ENCODE measurements at regions not wholly inside any gene's neighbourhood (a gene's known extent, or its start where the extent isn't known, plus 50 kb on each side); places are given as distances from the start of the nearest gene placed in this dataset.
"Not testable (repeated sequence)": the region's sequence is repeated elsewhere in the genome, so short reads cannot be mapped to it uniquely, and the experiment has no call there.

DNA sequence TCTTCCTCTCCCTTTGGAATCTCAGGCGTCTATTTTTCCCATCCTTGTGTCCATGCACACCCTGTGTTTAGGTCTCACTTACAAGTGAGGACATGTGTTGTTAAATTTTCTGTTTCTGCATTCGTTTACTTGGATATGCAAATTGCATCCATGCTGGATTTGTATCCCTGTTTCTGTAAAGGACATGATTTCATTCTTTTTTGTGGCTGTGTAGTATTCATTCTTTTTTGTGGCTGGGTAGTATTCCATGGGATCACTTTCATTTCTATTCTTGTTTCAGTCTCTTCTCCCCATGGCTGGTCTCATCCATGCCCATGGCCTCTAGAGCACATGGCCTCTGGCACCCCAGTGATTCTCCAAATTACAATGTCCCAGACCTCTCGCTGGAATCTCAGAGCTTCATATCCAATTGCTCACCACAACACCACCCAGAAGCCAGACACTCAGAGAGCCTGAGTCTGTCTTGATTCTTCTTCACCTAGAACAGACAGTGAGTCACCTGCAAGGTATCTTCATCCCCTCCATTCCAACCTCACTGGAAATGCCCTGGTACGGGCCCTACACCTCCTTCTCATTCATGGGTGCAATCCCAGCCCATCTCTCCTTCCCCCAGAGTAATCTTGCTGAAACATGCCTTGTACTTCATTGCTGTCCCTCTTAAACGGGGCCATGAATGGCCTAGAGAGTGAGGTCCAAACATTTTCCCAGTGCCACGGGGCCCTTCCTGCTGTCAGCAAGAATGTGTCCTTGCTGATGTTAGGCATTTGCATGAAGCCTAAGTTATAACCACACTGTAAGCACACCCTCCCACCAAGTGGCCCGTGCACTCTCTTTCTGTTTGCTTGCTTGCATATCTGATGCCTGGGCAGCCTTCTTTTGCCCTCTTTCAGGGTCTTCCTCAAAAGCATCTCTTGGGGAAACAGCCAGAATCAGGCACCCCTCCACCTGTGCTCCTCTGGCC lies 476.2 kb upstream of the TSHZ3 start:
- no peak for DNase-seq

DNA sequence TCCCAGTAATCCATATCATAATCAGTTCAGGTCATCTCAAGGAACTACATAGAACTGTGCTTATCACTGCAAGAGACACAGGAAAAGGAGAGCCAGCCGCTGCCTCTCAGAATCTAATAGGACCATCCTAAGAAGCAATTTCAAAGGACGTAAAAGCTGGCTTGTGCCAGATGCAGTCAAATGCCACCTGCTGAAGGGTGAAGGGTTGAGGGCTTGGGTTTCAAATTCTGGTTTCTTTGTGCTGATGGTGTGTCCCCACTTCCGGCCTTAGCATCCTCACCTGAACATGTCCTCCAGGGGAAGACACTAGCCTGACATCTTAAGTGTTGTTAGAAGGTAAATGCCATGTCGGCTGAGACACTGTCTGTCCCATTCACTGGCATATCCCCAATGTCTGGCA lies 477.1 kb upstream of the TSHZ3 start:
- DNase-seq: no peak

DNA sequence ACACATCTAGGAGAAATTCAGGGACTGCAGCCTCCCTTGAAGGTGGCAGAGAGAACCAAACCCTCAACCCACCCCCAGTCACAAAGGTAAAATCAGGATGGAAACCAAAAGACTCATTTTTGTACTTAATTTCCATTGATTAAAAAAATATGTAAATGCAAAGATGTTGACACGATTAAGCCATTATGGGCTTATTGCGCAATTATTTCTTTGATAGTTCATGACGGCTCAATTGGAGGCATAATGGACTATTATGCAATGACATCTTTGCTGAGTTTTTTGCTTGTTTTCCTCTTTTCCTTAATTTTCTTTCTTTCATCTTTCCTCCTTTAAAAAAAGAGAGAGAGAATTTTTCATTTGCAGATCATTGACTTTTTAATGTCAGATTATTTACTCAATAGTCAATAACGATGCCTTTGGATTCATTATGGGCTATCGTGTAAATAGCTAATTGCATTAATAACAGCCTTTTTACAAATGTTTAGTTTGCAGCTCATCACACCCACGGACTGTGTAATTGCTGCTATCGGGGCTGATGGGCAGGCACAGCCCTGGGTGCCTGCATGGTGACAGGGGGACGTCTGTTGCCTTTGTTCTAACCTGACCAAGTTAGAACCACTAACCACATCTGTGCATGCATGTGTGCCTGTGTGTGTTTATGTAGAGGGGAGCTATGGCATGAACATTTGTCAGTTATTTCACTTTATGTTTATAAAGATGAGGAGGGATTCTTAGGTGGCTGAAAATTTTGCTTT lies 482.4 kb upstream of the TSHZ3 start:
- DNase-seq: no peak

DNA sequence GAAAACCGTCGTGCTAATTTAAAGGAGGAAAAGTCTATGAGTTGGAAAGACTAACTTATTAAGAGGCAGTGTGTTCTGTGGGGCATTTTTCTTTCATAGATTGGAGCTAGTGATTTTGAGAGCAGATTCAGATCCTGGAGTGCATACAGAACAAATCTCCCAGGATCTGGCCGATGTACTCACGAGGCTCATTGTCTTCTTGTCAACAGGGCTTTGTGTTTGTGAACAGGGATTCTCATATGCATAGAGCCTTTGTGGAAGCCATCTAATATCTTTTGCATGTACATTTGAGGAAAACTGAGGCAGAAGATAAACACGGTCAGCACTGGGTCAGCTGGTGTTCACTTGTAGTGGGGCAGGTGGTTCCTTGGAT lies 482.9 kb upstream of the TSHZ3 start:
- DNase-seq: no peak

DNA sequence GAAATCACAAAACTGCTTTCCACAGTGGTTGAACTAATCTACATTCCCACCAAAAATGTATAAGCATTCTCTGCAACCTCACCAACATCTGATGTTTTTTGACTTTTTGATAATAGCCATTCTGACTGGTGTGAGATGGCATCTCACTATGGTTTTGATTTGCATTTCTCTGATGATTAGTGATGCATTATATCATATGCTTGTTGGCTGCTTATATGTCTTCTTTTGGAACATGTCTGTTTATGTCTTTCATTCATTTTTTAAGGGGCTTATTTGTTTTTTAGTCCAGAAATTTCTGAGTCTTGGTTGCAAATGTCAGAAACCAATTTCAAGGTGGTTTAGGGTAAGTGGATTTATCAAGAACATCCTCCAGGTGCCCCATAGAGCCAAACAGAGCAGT lies 484.8 kb upstream of the TSHZ3 start:
- DNase-seq: no peak

DNA sequence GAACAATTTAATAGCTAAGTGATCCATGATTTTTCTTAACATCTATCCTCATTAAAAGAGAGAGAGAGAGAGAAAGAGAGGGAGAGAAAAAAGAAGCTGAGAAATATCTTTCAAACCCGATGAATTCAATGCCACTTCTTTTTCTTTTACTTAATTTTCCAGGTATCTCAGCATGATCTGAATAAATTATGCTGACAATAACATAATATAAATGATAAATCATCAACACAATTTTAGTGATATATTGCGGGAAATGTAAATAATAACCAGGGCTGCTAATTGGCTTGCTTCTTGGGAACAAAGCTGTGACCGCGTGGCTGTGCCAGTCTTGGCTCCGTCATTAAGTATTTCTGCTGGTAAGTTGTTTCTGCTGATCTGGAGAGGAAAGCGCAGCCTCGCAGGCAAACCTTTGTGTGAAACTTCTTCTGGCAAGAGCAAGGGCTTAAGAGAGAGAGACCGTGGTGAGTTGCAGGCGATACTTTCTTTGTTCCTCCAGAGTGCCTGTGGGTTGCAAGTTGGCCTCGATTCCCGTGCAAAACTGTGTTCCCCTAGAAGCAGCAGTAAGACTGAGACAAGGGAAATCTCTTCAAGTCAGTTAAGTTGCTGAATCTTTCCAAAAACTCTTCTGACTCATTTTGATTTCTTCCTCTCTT lies 489.1 kb upstream of the TSHZ3 start:
- no peak for DNase-seq

DNA sequence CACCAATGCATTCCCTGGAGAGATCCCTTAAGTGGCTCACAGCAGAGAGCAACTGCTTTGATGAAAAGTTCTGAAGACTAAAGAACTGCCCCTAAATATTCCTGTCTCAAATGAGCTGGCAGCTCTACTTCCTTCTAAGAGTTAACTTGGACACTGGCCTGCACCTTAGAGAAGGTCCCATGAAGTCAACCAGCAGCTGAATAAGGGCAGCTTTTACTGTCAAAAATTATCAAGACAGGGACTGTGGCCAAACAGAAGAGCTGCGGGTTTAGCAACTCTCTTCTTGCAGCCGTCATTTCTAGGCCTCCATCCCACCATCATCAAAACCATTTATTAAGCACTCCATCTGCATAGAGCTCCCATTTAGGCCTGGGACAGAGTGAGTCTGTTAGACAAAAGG lies 491.1 kb upstream of the TSHZ3 start:
- DNase-seq: no peak

DNA sequence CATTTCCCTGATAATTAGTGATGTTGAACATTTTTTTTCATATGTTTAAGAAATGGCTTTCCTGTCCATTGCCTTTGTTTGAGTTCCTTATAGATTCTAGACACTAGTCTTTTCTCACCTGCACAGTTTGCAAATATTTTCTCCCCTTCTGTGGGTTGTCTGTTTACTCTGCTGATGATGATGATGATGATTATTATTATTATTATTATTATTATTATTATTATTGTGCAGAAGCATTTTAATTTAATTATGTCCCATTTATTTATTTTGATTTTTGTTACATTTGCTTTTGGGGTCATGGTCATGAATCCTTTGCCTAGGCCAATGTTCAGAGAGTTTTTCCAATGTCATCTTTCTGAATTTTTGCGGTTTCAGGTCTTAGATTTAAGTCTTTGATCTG lies 492.5 kb upstream of the TSHZ3 start:
- no peak for DNase-seq

DNA sequence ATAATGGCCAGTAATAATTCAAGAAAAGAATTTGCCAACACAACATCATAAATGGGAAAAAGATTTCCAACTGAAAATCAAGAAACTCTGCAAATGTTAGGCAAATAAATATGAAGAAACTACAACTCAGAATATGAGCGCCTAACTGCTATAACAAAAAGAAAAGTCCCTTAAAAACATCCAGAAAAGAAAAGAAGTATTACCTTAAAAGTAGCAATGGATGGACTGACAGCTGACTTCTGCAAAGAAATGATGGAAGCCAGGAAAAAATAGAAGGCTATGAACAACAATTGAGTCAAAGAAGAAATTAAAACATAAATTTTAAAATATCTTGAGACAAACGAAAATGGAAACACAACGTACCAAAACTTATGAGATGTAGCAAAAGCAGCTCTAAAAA lies 482.3 kb upstream of the ZNF507 start:
- no peak for DNase-seq

DNA sequence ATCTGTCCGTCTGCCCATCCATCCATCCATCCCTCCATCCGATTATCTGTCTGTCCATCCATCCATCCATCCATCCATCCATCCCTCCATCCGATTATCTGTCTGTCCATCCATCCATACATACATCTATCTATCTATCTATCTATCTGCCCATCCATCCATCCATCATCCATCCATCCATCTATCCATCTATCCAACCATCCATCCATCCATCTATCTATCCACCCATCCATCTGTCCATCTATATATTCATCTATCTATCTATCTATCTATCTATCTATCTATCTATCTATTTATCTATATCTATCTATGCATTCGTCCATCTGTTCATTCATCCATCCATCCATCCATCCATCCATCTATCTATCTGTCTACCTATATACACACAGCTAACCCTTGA lies 471.1 kb upstream of the ZNF507 start:
- no peak for DNase-seq

DNA sequence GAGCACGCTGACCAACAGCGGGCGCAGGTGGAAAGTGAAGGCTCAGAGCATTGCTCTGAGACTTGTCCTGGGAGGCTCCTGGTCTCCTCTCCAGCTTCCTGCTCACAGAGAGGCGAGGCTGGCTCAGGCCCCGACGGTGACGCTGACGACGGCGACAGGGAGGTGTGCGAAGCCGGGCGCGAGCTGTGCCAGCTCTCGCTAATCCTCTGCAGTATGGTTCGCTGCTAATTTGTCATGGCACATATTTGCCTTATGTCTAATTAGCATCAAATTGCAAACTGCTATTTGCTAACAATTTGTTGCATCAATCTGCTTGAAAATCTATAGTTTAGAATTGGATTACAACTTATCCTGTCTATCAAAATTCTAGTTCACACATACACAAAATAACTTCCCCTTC lies 469.8 kb upstream of the ZNF507 start:
- no peak for DNase-seq

DNA sequence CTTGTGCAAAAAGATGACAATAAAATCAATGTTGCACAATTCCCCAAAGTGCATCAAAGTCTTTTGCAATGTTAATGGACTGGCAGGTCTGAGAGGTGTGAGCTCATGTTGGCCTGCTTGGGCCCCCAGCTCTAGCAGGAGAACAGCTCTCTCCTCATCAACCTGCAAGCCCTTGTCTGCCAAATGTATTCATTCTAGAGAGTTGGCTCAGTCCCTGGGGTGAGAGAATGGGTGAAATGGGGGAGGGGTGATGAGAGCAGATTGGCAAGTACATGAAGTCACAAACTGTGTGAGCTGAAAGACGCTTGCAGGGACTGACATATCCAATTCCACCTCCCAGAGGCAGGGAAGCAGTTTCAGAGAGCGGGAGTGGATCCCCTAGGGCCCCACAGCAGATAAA lies 465.1 kb upstream of the ZNF507 start:
- DNase-seq: no peak

DNA sequence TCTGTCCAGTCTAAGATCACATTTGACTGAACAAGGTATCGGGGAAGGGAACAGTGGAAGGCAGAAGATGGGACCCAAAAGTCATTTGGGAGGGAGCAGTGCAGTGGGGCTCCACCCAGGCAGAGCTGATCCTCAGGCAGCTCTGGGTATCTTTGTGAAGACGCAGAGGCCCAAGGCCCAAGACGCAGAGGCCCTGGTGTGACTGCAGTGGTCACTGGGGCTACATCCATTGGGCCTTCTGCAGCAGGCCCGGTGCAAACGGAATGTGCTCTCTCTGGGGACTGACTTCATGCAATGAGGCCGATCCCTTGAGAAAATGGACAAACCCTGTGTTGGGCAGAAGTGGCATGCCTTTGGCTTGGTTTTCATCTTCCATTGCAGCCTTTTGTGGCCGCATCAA lies 463.4 kb upstream of the ZNF507 start:
- DNase-seq: no peak

DNA sequence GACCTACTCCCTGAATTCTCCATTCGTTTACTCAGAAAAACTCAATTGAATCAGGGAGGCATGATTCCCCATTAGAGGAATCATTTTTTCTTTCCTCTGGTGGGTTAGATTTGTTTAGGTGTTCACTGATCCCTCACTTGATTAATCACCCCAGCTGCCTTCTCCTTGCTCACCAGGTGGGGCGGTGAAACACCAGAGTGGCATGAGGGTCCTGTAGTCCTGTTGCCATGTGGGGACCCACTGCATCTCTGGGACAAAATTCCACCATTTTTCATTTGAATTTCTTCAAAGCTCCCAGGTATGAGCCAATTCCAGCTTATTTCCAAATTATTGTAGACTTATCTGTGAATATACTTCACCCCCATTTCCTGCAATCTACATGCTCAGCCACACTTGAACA lies 462.7 kb upstream of the ZNF507 start:
- no peak for DNase-seq

DNA sequence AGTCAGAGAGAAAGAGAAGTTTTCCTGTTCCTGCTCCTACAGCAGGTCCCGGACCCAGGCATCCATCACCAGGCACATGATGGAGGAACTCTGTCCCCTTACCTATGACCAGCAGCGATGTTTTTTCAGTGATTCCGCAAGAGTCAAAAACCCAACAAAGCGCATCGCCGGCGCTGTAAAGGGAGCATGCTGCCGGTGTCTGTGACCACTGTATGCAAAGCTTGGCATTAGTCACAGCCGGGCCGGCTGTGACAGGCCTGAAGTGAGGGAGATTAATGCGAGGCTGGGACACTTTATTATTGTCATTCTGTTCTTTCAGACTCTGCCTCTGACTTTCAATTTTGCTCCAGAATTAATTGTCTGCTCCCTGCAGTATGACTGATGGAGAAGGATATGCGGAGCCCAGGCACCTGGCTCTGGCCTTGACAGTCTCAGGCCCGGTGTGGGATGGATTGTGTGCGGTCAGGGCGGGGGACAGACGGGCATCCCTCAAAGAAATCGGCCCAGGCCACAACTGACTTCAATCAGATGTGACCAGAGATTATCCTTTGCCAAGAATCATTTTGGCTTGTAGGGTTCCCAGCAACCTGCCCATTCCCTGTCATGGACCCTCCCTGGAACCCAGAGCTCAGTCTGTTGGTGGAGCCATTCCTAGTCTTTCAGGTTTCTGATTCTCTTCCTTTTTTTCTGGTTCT lies 462.0 kb upstream of the ZNF507 start:
- DNase-seq: no peak

DNA sequence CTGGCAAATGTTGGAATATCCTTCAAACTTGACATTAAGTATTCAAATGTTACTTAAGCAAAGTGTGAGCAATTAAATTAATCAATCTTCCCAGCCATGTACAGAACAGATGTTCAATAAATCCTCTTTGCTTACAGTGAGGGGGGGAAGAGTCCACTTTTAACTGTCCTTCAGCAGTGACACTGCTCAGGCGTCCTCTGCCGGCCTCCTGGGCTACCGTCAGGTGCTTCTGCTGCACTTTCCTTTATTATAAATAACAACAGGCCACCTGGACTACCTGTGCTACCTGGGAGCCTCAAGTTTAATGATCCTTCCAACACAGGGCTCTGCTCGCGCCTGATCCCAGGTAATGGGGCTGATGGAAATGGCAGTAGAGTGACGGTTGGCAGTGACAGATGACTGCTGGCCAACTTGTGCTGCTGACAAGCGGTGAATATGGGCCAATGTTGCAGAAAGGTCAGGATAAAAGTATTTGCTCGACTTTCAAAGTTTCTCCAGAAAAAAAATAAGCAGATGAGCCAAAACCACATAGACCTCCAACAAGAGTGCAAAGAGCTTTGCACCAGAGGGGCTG lies 460.0 kb upstream of the ZNF507 start:
- DNase-seq: no peak

DNA sequence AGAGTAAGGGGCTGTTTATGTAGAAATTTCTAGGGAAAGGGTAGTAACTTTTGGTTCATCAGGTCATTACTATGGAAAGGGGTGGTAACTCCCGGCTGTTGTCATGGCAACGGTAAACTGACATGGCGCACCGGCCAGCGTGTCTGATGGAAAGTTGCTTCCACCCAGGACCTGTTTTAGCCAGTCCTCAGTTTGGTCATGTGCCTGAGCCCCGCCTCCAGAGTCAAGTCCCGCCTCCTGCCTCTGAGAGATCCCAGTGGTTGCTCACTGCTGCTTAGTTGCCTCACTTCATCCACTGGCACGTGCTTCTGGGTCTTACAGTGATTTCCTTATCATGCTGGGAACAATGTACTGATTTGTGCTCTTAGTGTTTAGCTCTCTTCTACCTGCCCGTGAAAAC lies 455.2 kb upstream of the ZNF507 start:
- DNase-seq: no peak

DNA sequence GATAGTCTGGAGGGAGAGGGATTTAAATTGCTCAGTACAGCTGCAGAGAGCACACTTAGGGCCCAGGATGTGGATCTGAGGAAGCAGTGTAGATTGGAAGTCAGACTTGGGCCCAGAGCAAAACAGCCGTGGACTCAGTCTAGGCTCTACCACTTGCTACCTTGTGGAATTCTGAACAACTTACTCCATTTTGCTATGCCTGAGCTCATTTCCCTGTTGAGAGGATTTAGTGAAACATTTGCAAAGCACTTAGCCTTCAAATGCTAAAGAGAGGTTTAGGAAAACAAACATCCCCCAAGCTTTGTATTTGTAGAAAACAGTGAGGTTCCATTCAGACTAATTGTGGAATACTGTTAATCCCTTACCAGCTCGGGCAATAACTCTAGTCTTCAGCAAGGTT lies 453.4 kb upstream of the ZNF507 start:
- no peak for DNase-seq

DNA sequence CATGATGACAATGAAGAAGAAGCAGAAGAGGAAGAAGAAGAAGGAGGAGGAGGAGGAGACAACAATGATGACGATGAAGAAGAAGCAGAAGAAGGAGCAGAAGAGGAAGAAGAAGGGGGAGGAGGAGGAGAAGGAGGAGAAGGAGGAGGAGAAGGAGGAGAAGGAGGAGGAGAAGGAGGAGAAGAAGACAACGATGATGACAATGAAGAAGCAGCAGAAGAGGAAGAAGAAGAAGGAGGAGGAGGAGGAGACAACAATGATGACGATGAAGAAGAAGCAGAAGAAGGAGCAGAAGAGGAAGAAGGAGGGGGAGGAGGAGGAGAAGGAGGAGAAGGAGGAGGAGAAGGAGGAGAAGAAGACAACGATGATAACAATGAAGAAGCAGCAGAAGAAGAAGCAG lies 451.9 kb upstream of the ZNF507 start:
- DNase-seq: not testable (repeated sequence)

DNA sequence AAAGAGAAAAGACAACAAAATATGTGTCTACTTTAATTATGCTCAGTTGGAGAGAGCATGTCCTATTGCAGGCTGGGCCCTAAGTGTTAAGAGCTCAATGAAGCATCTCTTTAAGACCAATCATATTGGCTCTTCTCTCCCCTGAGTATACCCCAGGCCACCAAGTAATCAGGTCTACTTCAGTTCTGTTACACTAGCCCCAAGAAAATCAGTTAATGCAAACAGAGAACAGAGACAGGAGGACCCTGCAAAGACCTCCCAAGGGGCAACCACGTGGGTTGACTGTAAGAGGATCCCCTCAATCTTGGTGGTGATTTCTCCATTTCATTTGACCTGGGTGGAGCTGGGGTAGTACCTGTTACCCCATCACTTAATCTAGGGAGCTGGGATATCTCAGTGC lies 451.0 kb upstream of the ZNF507 start:
- DNase-seq: no peak

DNA sequence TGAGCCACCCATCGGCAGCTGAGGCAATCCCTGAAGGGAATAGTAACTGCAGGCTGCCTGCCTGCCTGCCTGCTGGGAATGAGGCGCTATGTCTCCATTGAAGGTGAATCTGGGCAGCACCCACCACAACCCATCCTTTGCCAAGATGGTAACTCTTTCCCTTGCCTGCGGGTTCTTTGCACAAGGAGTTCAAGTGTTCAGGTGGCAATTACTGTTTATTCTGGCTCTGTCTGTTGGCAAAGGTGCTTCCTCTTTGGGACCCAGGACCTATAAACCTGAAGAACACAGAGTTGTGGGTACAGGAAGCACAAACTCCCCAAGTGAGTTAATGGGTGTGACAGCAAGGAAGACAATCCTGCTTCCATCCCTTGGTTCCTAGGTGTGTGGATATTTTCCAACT lies 448.1 kb upstream of the ZNF507 start:
- DNase-seq: no peak

DNA sequence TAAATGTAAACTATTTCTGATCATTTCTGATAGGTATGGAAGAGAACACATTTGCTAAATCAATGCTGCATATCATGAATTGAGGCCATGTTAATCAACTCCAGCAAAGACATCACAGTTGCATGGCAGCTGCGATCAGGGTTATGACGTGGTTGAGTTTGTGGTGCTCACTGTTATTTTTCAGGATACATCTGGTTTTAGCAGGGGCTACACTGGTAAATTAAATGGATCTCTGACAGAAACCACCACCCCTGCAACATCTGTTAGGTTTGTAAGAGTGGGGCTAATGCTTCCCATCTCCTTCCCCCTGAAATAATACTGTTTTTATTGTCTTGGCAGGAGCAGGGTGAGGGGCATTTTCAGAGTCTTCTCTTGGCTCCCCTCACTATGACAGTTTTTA lies 444.4 kb upstream of the ZNF507 start:
- no peak for DNase-seq

DNA sequence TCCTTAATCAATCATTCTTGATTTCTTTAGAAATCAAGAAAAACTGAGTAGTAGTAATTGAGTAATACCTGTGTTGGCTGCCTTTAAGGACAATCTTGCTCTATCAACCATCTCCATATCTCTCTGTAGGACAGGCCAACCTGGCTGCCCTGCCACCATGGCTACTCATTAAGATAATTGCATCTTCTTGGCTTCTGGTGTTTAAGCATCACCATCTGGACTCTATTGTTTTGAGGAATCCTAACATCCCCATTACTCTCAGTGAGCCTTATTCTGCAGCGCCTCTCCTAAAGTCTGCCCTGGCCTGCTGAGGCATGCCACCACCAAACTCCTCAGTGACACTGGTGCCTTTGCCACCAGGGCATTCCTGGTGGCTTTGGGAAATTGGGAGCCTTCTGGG lies 442.6 kb upstream of the ZNF507 start:
- no peak for DNase-seq
